ENCODE measurements at regions not wholly inside any gene's neighbourhood (a gene's known extent, or its start where the extent isn't known, plus 50 kb on each side); places are given as distances from the start of the nearest gene placed in this dataset.

GRCh38 chr1:192265516-192266173, 51.1 kb upstream of the RGS21 start:
- no peaks in the 10 kb centered on the region for H3K27me3 Mint-ChIP-seq (ENCODE audit: insufficient read depth, unreplicated experiment)
- no TSS peak for BruUV-seq (replicated peaks)

DNA sequence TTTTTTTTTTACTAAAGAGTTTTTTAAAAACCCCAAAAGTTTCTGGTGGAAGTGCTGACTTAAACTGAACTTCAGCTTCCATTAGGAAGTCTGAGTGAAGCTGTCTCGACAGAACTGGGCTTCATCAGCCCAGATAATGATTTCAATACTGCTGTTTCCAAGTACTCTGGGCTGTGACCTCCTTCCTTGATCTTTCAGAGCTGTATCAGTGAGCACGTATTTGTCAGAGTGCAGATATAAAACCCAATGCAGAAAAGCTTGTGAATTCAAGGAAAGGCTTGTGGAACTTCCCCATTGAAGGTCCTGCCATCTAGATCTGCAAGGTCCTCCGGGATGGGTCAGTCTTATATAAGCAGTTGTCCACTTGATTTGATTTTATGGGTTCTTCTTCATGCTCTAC, 50.1 kb upstream of the RGS21 start:
- peaks cover 14% of the 10 kb centered on the region for H3K4me1 Mint-ChIP-seq (ENCODE audit: insufficient read depth, unreplicated experiment)
- POLR2A ChIA-PET: no interaction called here
- BruUV-seq (replicated peaks): no TSS peak
- CTCF ChIA-PET: no interaction called here
- DNase-seq (ENCODE audit: unreplicated experiment): no peak
- no peaks in the 10 kb centered on the region for H3K27me3 Mint-ChIP-seq (ENCODE audit: insufficient read depth, unreplicated experiment)
- no peaks in the 10 kb centered on the region for H3K9me3 Mint-ChIP-seq (ENCODE audit: unreplicated experiment)
- TF ChIP-seq CTCF (IDR thresholded peaks at IDR 0.05; ENCODE audit: unreplicated experiment): no peak
- no peaks in the 10 kb centered on the region for H3K36me3 Mint-ChIP-seq (ENCODE audit: insufficient read depth, unreplicated experiment)
- H3K27ac Mint-ChIP-seq (ENCODE audit: low read depth, unreplicated experiment): no peak overlapping the region
- H3K4me3 Mint-ChIP-seq (ENCODE audit: unreplicated experiment): no peak overlapping the region
- intact Hi-C loops (cut with micrococcal nuclease): no loop called here

More at GRCh38 chr1:192265516-192266173, 51.1 kb upstream of the RGS21 start:
- ChIA-PET POLR2A (no interaction called here), CTCF (interaction anchor here (0.6 kb wide), 2 partner anchors 604 to 1139 kb away, joined by 3 read pairs; no protein-coding TSS in a partner anchor)
- intact Hi-C loops (cut with micrococcal nuclease): no loop called here
- Mint-ChIP-seq H3K27ac (ENCODE audit: low read depth, unreplicated experiment) (no peak overlapping the region), H3K4me1 (ENCODE audit: insufficient read depth, unreplicated experiment) (peaks cover 14% of the 10 kb centered on the region), H3K36me3 (ENCODE audit: insufficient read depth, unreplicated experiment) (no peaks in the 10 kb centered on the region), H3K4me3 (ENCODE audit: unreplicated experiment) (no peak overlapping the region), H3K9me3 (ENCODE audit: unreplicated experiment) (no peaks in the 10 kb centered on the region)
- TF ChIP-seq CTCF (IDR thresholded peaks at IDR 0.05; ENCODE audit: unreplicated experiment): no peak
- no peak for DNase-seq (ENCODE audit: unreplicated experiment)

Measured in MCF 10A (cell line).